Lower leg skin (tissue), 3 donors: ENCODE measurements at regions not wholly inside any gene's neighbourhood (a gene's known extent, or its start where the extent isn't known, plus 50 kb on each side); places are given as distances from the start of the nearest gene placed in this dataset.

Experiments used
- CTCF ChIP-seq, 3 donors: fragments of 450-650 bp; IDR thresholded peaks; one replicate each; pipeline ENCODE4 v1.5.1; 2016; ENCODE audit warnings: antibody characterized with exemption in 3 of 3, mild to moderate bottlenecking in 3 of 3, moderate library complexity in 2 of 3
- POLR2A ChIP-seq, 2 donors: fragments of 450-650 bp; IDR thresholded peaks; one replicate each; pipeline ENCODE4 v1.6.1; 2016 to 2017; ENCODE audit warnings: antibody characterized with exemption in 2 of 2, mild to moderate bottlenecking in 1 of 2, moderate library complexity in 1 of 2

DNA sequence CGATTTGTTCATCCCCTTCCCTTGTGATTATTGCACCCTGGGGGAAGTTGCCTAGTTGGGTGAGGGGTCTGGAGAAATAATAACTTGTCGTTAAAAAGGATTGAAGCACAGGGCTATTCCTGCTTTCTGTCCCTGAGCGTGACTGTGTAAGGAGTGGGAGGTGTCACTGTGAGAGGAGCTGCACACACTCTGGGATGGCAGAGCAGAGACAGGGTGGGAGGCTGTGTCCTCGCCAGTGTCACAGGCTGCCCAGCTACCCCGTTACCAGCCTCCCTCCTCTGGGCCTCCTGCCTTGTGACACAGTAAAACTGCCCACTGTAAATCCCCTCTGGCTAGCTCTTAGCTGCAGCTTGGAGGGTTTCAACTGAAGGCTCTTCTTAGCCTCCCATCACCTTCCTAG, 460.6 kb downstream of the AACS start:
- TF ChIP-seq CTCF (IDR thresholded peaks at IDR 0.05) (no peak), POLR2A (IDR thresholded peaks at IDR 0.05) (no peak)
